HepG2 (cell line): ENCODE measurements at regions not wholly inside any gene's neighbourhood (a gene's known extent, or its start where the extent isn't known, plus 50 kb on each side); places are given as distances from the start of the nearest gene placed in this dataset.

Experiments
- ATAC-seq: fragments of 200-7000 bp; cut with Tn5 transposase; 3 replicates; pipeline ENCODE4 v1.9.1; 2020; ENCODE audit warnings: mild to moderate bottlenecking, moderate library complexity
- BruUV-seq: library from RNA; stranded (reverse); fragments of 400-500 nt; replicated peaks from 2 replicates; lab custom pipeline; 2021; lab: Mats Ljungman, UMichigan
- CTCF ChIA-PET: fragments of 300-600 bp; formaldehyde crosslinking; extraction: SDS; loops from one replicate; lab custom pipeline; 2021; ENCODE audit warnings: low total read pairs, inconsistent platforms, low intra/inter-chr PET ratio; lab: Yijun Ruan, JAX
- POLR2A ChIA-PET: fragments of 350-600 bp; sonication (Branson Sonifier 250); formaldehyde crosslinking; loops from one replicate; lab custom pipeline; 2020; ENCODE audit warnings: antibody characterized with exemption, inconsistent platforms; lab: Yijun Ruan, JAX
- DNase-seq: peaks from one replicate; pipeline ENCODE4 v3.0.0-alpha.2; 2015; ENCODE audit warnings: low spot score
- FAIRE-seq: peaks from 3 replicates; lab custom pipeline; 2011; peaks lifted over from hg19 to GRCh38; lab: Jason Lieb, UNC
- H2AFZ ChIP-seq: one replicate; pipeline ENCODE4 v1.6.1; 2011; ENCODE audit warnings: low read length, inconsistent platforms
- H3K27ac ChIP-seq: fragments of 300-600 bp; 3 replicates; pipeline ENCODE4 v1.8.0; 2011; ENCODE audit warnings: mixed run types, mild to moderate bottlenecking, mixed read lengths, low read length, inconsistent platforms; ENCODE audit not compliant: insufficient read depth; ENCODE audit errors: extremely low read length
- H3K27me3 ChIP-seq, 2 experiments: fragments of 200-600 bp in 1 of 2; 2 replicates in 1 of 2; 3 replicates in 1 of 2; pipeline versions ENCODE4 v1.6.0 to v1.8.0; 2011; ENCODE audit warnings: low read length in 2 of 2, mild to moderate bottlenecking in 2 of 2, moderate library complexity in 2 of 2, inconsistent platforms in 1 of 2; ENCODE audit not compliant: insufficient read depth in 2 of 2, control insufficient read depth in 1 of 2
- H3K36me3 ChIP-seq, 2 experiments: fragments of 200-600 bp in 1 of 2; replicated peaks in 1 of 2; 2 replicates in 1 of 2; 3 replicates in 1 of 2; pipeline versions ENCODE4 v1.5.1 to v1.8.0; 2011; ENCODE audit warnings: low read length in 2 of 2, inconsistent platforms in 1 of 2; ENCODE audit not compliant: insufficient read depth in 2 of 2, control insufficient read depth in 1 of 2
- H3K4me1 ChIP-seq: 2 replicates; pipeline ENCODE4 v1.5.1; 2012; ENCODE audit warnings: low read length, inconsistent platforms; ENCODE audit not compliant: insufficient read depth
- H3K4me2 ChIP-seq: 2 replicates; pipeline ENCODE4 v1.6.0; 2011; ENCODE audit warnings: low read depth, low read length, inconsistent platforms
- H3K4me3 ChIP-seq, 3 experiments: fragments of 200-600 bp in 1 of 3; sonication (generic), shearing (Covaris generic) in 1 of 3; replicated peaks in 1 of 3; 2 replicates each; pipeline ENCODE4 v1.5.1; 2011 to 2016; ENCODE audit warnings: low read length in 3 of 3, inconsistent platforms in 2 of 3, low read depth in 2 of 3, mild to moderate bottlenecking in 2 of 3, control low read depth in 1 of 3, mixed read lengths in 1 of 3; ENCODE audit not compliant: insufficient read depth in 1 of 3
- H3K79me2 ChIP-seq: one replicate; pipeline ENCODE4 v1.6.1; 2011; ENCODE audit warnings: low read length, inconsistent platforms; ENCODE audit not compliant: insufficient read depth
- H3K9ac ChIP-seq: 2 replicates; pipeline ENCODE4 v1.6.0; 2011; ENCODE audit warnings: mild to moderate bottlenecking, low read depth, low read length, inconsistent platforms; ENCODE audit not compliant: insufficient read depth
- H3K9me3 ChIP-seq: 2 replicates; pipeline ENCODE4 v1.5.1; 2012; ENCODE audit warnings: mild to moderate bottlenecking, low read length
- H4K20me1 ChIP-seq: 2 replicates; pipeline ENCODE4 v1.6.0; 2011; ENCODE audit warnings: inconsistent platforms, mild to moderate bottlenecking, low read length, moderate library complexity; ENCODE audit not compliant: insufficient read depth
- EEA1 ChIP-seq: sonication (generic); formaldehyde crosslinking; IDR thresholded peaks from 2 replicates; pipeline ENCODE4 v1.5.1; 2020; ENCODE audit warnings: mild to moderate bottlenecking, missing genetic modification reagents, borderline replicate concordance
- FOXP1 ChIP-seq, 2 experiments: fragments of 450-650 bp in 1 of 2; IDR thresholded peaks; 2 replicates each; pipeline ENCODE4 v1.6.1; 2017 to 2018; ENCODE audit warnings: antibody characterized with exemption in 1 of 2
- JUN ChIP-seq: sonication (generic); formaldehyde crosslinking; IDR thresholded peaks from 2 replicates; pipeline ENCODE4 v1.4.0; 2020; ENCODE audit warnings: mild to moderate bottlenecking, missing genetic modification reagents
- KAT8 ChIP-seq: IDR thresholded peaks from 2 replicates; pipeline ENCODE4 v1.6.1; 2016; ENCODE audit warnings: missing genetic modification reagents, missing compliant biosample characterization
- MYPOP ChIP-seq: sonication (generic); formaldehyde crosslinking; IDR thresholded peaks from 2 replicates; pipeline ENCODE4 v1.8.1; 2023; ENCODE audit warnings: mild to moderate bottlenecking, moderate library complexity, missing genetic modification reagents
- NCOA2 ChIP-seq: sonication (generic); formaldehyde crosslinking; IDR thresholded peaks from 2 replicates; pipeline ENCODE4 v1.8.0; 2022; ENCODE audit warnings: inconsistent platforms
- NFRKB ChIP-seq: fragments of 450-650 bp; IDR thresholded peaks from 2 replicates; pipeline ENCODE4 v1.6.1; 2017
- PHF21A ChIP-seq: sonication (generic); formaldehyde crosslinking; IDR thresholded peaks from 2 replicates; pipeline ENCODE4 v1.5.0; 2020; ENCODE audit warnings: mild to moderate bottlenecking, missing genetic modification reagents
- POLR2AphosphoS2 ChIP-seq: IDR thresholded peaks from 2 replicates; pipeline ENCODE4 v1.6.1; 2011; ENCODE audit warnings: low read depth, low read length, improper control_type of control experiment
- RFX5 ChIP-seq: IDR thresholded peaks from 2 replicates; pipeline ENCODE4 v1.6.1; 2011; ENCODE audit warnings: low read depth, low read length, improper control_type of control experiment
- ZBTB10 ChIP-seq: sonication (generic); formaldehyde crosslinking; IDR thresholded peaks from 2 replicates; pipeline ENCODE4 v1.4.0; 2020; ENCODE audit warnings: missing genetic modification reagents, borderline replicate concordance
- ZNF121 ChIP-seq: sonication (generic); formaldehyde crosslinking; IDR thresholded peaks from 2 replicates; pipeline ENCODE4 v1.5.0; 2020; ENCODE audit warnings: mild to moderate bottlenecking, missing genetic modification reagents
- ZNF207 ChIP-seq: fragments of 450-650 bp; IDR thresholded peaks from 2 replicates; pipeline ENCODE4 v1.6.1; 2016; ENCODE audit warnings: antibody characterized with exemption, borderline replicate concordance
- ZNF30 ChIP-seq: sonication (generic); formaldehyde crosslinking; IDR thresholded peaks from 2 replicates; pipeline ENCODE4 v1.5.0; 2020; ENCODE audit warnings: mild to moderate bottlenecking, missing genetic modification reagents
- ZNF780A ChIP-seq: sonication (generic); formaldehyde crosslinking; IDR thresholded peaks from 2 replicates; pipeline ENCODE4 v1.8.0; 2022; ENCODE audit warnings: mild to moderate bottlenecking, missing genetic modification reagents, moderate library complexity
- WGBS: methylation state at CpG from one replicate; pipeline ENCODE4 v1.1.6; 2017; ENCODE audit warnings: low lambda C conversion rate; 5-methylcytosine and 5-hydroxymethylcytosine counted together
- in situ Hi-C: cut with HindIII; loops from 2 replicates; pipeline ENCODE4 v1.10.0; 2017; ENCODE audit warnings: low pct_unique_long_range_greater_than_20kb; ENCODE audit not compliant: extremely low pct_ligation_motif_present
- intact Hi-C: fragments of 100-400 bp; cut with micrococcal nuclease; formaldehyde crosslinking; loops from one replicate; pipeline ENCODE4 v1.10.0; 2022; ENCODE audit not compliant: unreplicated experiment
- TF ChIP-seq, protein P1 (sequence below): sonication (generic); formaldehyde crosslinking; IDR thresholded peaks from 2 replicates; pipeline ENCODE4 v1.5.0; 2020; ENCODE audit warnings: mild to moderate bottlenecking, missing genetic modification reagents, moderate library complexity

DNA sequence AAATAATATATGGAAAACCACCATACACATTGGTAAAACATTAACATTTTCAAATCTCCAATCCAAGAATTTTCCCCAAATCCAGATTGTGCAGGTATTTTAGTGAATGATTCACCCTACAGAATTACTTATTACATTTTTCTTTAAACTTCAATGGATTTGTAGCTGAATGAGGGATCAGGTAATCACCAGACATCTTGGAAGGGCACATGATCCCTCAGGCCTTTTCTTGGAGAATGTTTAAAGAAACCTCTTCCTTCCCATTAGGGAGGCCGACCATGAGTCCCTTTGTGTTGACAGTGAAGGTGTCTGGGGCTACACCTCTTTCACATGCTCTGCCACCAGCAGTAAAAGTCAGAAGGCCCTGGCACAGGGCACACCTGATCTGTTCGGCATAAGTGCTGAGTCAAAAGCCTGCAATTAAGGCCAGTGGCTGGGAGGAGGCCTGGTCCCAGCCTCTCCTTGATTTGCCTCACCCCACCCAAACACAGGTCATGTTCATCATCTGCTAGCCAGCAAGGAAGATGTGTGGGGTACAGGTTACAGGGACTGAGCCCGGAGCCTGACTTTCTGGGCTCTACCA is 207.7 kb downstream of the SNX10 start:
- H3K4me3 ChIP-seq = no peak overlapping the region
- BruUV-seq = no TSS peak
- TF ChIP-seq ZBTB10 (CRISPR knock-in tag) (no peak), ZNF780A (CRISPR knock-in tag) (no peak), JUN (CRISPR knock-in tag) (no peak), POLR2AphosphoS2 (no peak), RFX5 (no peak), NCOA2 (no peak), ZNF207 (no peak), EEA1 (CRISPR knock-in tag) (no peak), FOXP1 (IDR thresholded peaks at IDR 0.05) (no peak), FOXP1 (CRISPR knock-in tag; IDR thresholded peaks at IDR 0.05) (no peak), KAT8 (CRISPR knock-in tag) (no peak), MYPOP (CRISPR knock-in tag) (no peak), ZNF121 (no peak), NFRKB (no peak), PHF21A (CRISPR knock-in tag) (no peak), ZNF30 (CRISPR knock-in tag) (no peak)
- TF ChIP-seq, protein P1, sequence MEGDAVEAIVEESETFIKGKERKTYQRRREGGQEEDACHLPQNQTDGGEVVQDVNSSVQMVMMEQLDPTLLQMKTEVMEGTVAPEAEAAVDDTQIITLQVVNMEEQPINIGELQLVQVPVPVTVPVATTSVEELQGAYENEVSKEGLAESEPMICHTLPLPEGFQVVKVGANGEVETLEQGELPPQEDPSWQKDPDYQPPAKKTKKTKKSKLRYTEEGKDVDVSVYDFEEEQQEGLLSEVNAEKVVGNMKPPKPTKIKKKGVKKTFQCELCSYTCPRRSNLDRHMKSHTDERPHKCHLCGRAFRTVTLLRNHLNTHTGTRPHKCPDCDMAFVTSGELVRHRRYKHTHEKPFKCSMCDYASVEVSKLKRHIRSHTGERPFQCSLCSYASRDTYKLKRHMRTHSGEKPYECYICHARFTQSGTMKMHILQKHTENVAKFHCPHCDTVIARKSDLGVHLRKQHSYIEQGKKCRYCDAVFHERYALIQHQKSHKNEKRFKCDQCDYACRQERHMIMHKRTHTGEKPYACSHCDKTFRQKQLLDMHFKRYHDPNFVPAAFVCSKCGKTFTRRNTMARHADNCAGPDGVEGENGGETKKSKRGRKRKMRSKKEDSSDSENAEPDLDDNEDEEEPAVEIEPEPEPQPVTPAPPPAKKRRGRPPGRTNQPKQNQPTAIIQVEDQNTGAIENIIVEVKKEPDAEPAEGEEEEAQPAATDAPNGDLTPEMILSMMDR = no peak
- H3K9me3 ChIP-seq = no peaks in the 10 kb centered on the region
- DNase-seq (no peak), FAIRE-seq (no peak), ATAC-seq (no peak)
- no peaks in the 10 kb centered on the region; the same call in 1 of the 2 replicates for H3K4me1 ChIP-seq
- H3K9ac ChIP-seq = no peak overlapping the region
- no peaks in the 10 kb centered on the region for H3K79me2 ChIP-seq
- no peak overlapping the region for H3K4me2 ChIP-seq
- in situ Hi-C loops (no loop called here), intact Hi-C loops (no loop called here)
- no peaks in the 10 kb centered on the region for H3K36me3 ChIP-seq
- peaks cover 0 to 22% of the 10 kb centered on the region in 2 experiments; a peak in 2 of 5 replicates for H3K27me3 ChIP-seq
- CTCF ChIA-PET = no interaction called here
- no peak overlapping the region for H2AFZ ChIP-seq
- no peaks in the 10 kb centered on the region for H4K20me1 ChIP-seq
- H3K27ac ChIP-seq = no peak overlapping the region
- whole genome bisulfite sequencing = 20% methylated on average over 2 of the region's 3 CpGs
- POLR2A ChIA-PET = no interaction called here
